NCI-H226 (cell line): ENCODE measurements at regions not wholly inside any gene's neighbourhood (a gene's known extent, or its start where the extent isn't known, plus 50 kb on each side); places are given as distances from the start of the nearest gene placed in this dataset.

Experiments used
- DNase-seq: peaks from one replicate; pipeline ENCODE4 v3.0.0-alpha.2; 2015

DNA sequence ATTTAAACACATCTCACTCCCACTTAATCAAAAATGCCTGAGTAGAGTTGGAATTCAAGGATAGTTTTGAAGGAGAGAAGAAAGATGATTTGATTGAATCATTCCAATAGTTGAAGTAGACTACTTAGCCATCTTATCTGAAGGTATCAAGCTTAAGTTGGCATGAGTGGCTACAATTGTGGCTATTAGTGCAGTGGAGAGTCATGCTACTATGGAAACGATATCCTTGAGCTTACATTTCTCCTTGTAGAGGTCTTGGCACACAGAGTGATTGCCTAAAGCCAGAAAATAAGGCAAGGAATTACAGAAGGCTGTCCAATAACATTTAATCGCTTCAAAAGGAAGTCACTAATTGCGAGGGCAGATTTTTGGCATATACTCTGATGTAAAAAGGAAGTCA lies 1022.7 kb downstream of the IGSF11 start:
- DNase-seq: no peak

DNA sequence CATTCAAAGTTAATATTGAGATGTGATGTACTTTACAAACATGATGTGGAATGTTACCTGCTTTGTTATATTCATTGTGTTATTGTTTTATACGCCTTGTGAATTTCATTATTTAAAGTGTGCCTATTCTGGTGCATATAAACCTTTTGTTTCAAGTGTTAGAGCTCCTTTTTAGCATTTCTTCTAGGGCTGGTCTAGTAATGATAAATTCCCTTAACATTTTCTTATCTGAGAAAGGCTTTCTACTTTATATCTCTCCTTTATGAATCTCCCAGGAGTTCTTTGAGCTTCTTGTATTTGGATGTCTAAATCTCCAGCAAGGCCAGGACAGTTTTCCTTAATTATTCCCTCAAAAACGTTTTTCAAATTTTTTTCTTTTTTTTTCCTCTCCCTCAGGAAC lies 1005.6 kb downstream of the IGSF11 start:
- DNase-seq: no peak

DNA sequence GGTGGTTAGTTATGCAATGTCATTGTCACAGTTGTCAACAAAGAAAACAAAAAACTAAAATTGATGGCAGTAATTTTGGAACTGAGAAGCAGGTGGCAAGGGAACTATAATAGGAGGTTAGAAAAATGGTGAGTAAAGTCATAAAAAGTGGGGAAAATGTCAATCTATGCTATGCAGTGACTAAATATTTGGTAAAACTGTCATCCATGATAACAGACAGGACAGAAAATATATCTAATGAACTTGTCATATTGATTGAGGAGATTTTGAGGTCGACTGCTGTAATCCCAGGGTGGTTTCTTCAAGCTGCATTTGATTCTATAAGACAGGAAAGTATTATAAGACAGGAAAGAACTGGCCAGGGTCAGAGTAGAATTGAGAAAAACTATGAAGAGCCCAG lies 998.4 kb downstream of the IGSF11 start:
- no peak for DNase-seq

- DNase-seq: no peak
Observed at GRCh38 chr3:118055381-118055780, 979.3 kb downstream of the IGSF11 start.

GRCh38 chr3:118057086-118057485 lies 977.6 kb downstream of the IGSF11 start:
- DNase-seq: no peak

DNA sequence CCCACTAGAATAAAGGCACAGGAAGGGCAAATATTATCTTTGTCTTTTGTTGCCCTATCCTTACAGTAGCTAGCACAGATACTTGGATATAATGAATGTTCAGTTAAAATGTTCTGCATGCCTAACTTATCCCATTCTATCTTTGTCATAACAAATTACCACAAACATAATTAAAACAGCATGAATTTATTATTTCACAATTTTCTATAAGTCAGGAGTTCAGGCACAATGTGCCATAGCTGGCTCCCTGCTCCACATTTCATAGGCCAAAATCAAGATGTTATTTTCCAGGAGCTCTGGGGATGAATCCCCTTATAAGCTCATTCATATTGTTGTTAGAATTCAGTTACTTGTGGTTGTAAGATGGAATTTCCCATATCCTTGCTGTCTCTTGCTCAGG lies 975.5 kb downstream of the IGSF11 start:
- no peak for DNase-seq

GRCh38 chr3:118067439-118067838 lies 967.2 kb downstream of the IGSF11 start:
- DNase-seq: no peak

- no peak for DNase-seq
Observed at GRCh38 chr3:118075873-118076272, 958.8 kb downstream of the IGSF11 start.

- no peak for DNase-seq
Observed at GRCh38 chr3:118077332-118077731, 957.3 kb downstream of the IGSF11 start.

DNA sequence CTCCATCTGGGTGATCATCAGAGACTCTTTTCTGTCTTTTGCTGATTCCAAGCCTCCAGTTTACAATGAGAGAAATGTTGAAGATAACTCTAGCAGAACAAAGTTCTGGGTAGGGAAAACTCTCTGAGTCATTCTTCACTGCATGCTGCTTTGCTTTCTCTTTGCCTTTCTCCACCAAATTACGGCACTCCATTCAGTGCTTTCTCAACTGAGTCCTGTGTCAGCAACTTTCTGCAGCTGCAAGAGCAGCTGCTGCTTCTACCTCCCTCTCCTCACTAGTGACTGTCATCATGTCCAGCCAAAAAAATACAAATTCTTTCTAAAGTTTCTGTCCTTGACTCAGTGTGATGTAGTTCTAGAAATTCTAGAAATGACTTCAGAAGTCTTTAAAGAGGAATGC lies 953.8 kb downstream of the IGSF11 start:
- DNase-seq: no peak

GRCh38 chr3:118088696-118089095 lies 946.0 kb downstream of the IGSF11 start:
- DNase-seq: no peak

GRCh38 chr3:118089563-118089962 lies 945.1 kb downstream of the IGSF11 start:
- no peak for DNase-seq

GRCh38 chr3:118097226-118097625 lies 937.4 kb downstream of the IGSF11 start:
- DNase-seq: no peak

DNA sequence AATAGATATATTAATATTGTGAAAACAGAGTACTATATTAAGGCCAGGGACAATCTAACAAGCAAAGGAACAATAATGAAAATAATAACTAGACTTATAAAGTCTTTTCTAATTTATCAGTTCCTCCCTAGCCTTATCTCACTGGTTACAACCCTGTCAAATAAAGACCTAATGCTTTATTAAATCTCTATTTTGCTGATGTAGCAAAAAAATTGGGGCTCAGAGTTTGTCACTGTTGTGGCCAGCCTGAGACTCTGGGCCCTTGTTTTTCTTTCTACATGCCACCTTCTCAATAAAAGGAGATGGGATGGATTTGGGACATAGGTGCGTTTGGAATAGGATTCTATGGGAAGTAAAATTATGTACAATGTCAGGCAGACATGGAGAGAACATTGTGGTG lies 937.0 kb downstream of the IGSF11 start:
- no peak for DNase-seq

- DNase-seq: no peak
Observed at GRCh38 chr3:118098827-118099226, 935.8 kb downstream of the IGSF11 start.

DNA sequence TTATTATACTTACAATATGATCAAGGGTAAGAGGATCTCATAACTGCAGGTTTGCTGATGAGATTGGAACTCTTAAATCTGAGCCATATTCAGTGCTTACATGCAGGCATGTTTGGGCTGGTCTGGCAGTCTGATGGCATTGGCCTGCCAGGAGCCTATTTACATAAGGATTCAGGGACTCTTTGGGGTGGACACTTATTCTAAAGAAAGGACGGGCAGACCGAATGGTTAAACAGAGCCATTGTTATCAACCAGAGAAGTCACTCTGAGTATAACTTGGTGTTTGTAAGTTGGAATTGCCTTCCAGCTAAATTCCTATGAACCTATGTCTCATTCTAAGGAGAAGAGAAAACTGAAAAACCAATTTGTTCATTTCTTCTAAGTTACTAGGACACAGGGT lies 932.8 kb downstream of the IGSF11 start:
- no peak for DNase-seq

- DNase-seq: no peak
Observed at GRCh38 chr3:118102737-118103136, 931.9 kb downstream of the IGSF11 start.

GRCh38 chr3:118108201-118108600 lies 926.4 kb downstream of the IGSF11 start:
- DNase-seq: no peak

DNA sequence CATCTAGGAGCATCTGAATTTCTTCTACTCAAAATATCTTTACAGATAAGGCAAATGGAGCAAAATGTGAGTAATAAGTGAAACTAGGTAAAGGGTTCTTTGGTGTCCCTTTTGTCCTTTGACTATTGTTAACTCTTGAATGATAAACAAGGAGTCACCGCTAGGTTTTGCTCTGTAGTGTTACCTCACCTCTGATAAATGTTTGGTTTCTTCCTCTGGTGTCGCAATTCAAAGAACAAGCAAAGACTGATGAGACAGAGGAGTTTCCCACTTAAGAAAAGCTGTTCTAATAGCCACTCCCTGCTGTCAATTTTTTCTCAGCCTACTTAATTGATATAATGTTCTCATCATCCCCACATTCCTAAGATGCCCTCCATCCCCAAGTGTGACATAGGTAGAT lies 925.9 kb downstream of the IGSF11 start:
- DNase-seq: no peak

GRCh38 chr3:118110211-118110610 lies 924.4 kb downstream of the IGSF11 start:
- no peak for DNase-seq

DNA sequence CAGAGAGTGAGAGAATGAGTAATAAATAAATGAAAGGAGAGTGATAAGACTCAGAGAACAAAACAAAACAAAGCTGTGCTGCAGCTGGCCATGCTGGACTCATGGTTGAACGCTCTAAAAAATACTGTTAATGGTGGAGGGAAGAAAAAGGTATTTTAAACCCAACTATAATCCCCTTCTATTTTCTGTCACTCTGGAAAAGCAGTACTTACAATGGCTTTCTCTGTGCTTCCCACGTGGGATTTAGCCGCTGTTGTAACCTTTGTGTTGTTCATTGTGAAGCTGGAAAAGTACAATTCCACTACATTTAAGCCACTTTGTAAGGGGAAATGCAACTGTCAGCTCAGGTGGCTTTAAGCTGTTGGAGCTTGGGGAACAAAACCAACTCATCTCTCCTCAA lies 917.7 kb downstream of the IGSF11 start:
- no peak for DNase-seq

GRCh38 chr3:118126751-118127150 lies 907.9 kb downstream of the IGSF11 start:
- DNase-seq: no peak

DNA sequence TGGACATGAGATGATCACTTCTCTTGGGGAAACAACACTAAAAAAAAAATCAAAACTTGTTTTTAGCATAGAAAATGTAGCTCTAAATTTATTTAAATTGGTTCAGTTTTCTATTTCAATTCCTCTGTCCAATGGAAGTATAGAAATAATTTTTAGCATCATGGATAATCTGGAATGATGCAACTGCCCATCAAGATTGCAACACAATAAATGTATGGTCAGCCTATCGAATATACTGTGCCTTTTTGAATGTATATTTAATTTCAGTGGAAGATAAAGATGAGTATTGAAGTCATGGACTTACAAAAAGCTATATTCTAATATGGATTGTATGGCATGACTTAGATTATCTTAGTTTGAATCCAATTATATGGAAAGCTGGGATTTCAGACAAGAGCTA lies 906.7 kb downstream of the IGSF11 start:
- DNase-seq: no peak

DNA sequence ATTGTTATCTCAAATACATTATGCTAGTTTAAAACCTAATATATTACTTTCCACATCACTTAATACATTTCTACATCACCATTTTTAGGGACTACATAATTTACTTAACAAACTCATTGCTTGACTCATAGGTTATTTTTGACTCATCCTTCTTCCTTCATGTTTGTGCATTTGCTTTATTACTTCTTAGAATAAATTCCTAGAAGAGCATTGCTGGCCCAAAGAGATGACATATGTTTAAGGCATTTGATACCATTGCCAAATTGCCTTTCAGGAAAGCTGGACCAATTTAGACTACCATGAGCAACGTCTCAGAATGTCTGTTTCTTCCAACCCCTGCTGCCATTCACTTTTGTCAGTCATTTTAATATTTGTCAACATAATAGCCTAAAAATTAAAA lies 905.8 kb downstream of the IGSF11 start:
- no peak for DNase-seq

DNA sequence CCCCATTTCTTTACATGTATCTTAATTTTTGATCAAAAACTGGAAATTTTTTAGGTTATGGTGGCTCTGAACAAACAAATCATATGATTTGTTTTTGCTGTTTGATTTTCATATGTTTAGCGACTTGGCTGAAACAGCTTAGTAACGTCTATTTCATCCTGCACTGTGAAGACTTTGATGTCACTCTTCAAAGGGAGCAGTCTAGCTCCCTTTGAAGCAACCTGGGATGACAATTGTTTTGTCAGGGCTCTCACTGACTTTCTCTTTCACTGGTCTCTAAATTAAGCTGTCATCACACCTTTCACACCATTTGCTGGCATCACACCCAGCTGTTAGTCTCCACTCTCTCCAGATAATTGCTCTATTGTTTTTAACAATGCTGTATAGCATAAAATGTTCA lies 896.9 kb downstream of the IGSF11 start:
- no peak for DNase-seq

DNA sequence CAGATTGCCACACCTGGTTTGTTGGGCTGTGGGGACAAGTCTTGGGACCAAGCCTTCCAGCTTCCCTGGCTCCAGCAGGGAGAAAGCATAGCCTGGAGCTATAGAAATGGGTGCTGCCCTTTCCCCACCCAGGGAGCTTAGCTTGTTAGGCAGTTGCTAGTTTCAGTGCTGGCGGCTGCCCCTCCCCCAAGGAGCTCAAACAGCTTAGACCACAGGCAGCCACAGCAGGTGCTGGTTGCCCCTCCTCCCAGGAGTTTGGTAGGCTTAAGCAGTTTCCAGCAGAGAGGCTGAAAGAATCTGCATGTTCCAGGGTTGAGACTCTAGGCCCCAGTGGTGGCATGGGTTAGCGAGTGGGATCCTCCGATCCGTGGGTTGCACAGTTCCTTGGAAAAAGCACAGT lies 889.7 kb downstream of the IGSF11 start:
- DNase-seq: no peak
